ENCODE measurements at regions not wholly inside any gene's neighbourhood (a gene's known extent, or its start where the extent isn't known, plus 50 kb on each side); places are given as distances from the start of the nearest gene placed in this dataset.

- no peak for DNase-seq
These were observed 201.0 kb upstream of the ARSJ start for GRCh38 chr4:114180481-114180880.

GRCh38 chr4:114184901-114185300 is 205.5 kb upstream of the ARSJ start:
- DNase-seq, result no peak

- DNase-seq, result no peak
These were observed 208.1 kb upstream of the ARSJ start for GRCh38 chr4:114187592-114187991.

GRCh38 chr4:114191496-114191895 is 212.0 kb upstream of the ARSJ start:
- no peak for DNase-seq

- DNase-seq, result no peak
These were observed 213.4 kb upstream of the ARSJ start for GRCh38 chr4:114192854-114193253.

- DNase-seq, result no peak
These were observed 214.4 kb upstream of the ARSJ start for GRCh38 chr4:114193624-114194399.

- no peak for DNase-seq
These were observed 217.2 kb upstream of the ARSJ start for GRCh38 chr4:114196606-114197005.

- DNase-seq, result no peak
These were observed 220.6 kb upstream of the ARSJ start for GRCh38 chr4:114200026-114200425.

- no peak for DNase-seq
These were observed 225.8 kb upstream of the ARSJ start for GRCh38 chr4:114205261-114205660.

GRCh38 chr4:114208574-114209151 is 229.2 kb upstream of the ARSJ start:
- DNase-seq, result no peak

GRCh38 chr4:114209584-114209983 is 230.1 kb upstream of the ARSJ start:
- DNase-seq, result no peak

GRCh38 chr4:114211556-114211955 is 232.1 kb upstream of the ARSJ start:
- no peak for DNase-seq

- no peak for DNase-seq
These were observed 237.8 kb upstream of the ARSJ start for GRCh38 chr4:114217150-114217817.

- no peak for DNase-seq
These were observed 244.1 kb upstream of the ARSJ start for GRCh38 chr4:114223580-114223979.

- DNase-seq, result no peak
These were observed 246.0 kb upstream of the ARSJ start for GRCh38 chr4:114225436-114225835.

GRCh38 chr4:114226179-114226578 is 246.7 kb upstream of the ARSJ start:
- no peak for DNase-seq

- DNase-seq, result no peak
These were observed 247.7 kb upstream of the ARSJ start for GRCh38 chr4:114226968-114227760.

- no peak for DNase-seq
These were observed 250.3 kb upstream of the ARSJ start for GRCh38 chr4:114229706-114230105.

- DNase-seq, result no peak
These were observed 256.8 kb upstream of the ARSJ start for GRCh38 chr4:114236171-114236769.

- no peak for DNase-seq
These were observed 258.6 kb upstream of the ARSJ start for GRCh38 chr4:114237997-114238396.

GRCh38 chr4:114249561-114249960 is 270.1 kb upstream of the ARSJ start:
- no peak for DNase-seq

- DNase-seq, result no peak
These were observed 270.5 kb upstream of the ARSJ start for GRCh38 chr4:114249976-114250375.

- DNase-seq, result no peak
These were observed 271.0 kb upstream of the ARSJ start for GRCh38 chr4:114250439-114250891.
